ENCODE measurements at regions not wholly inside any gene's neighbourhood (a gene's known extent, or its start where the extent isn't known, plus 50 kb on each side); places are given as distances from the start of the nearest gene placed in this dataset.

DNA sequence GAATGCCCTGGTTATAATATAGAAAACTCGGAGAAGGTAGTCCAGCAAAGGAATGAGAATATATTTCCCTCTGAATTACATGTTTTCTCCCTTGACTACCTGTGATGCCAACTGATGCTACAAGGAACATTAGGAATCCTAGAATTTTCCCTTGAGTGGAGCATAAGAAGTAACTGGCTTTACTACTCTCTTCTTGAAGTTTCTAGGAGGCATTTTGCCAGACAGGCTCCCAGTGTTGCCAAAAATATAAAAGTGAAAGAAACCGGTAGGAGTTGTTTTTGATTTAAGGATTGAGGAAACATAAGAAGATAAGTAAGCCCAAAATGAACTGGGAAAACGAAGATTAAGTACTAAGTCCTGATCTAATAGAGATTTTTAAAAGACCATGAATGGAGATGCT lies 693.4 kb downstream of the NOVA1 start:
- TF ChIP-seq CTCF (IDR thresholded peaks at IDR 0.05; ENCODE audit: poor library complexity), result no peak
- no peak for TF ChIP-seq EZH2 (IDR thresholded peaks at IDR 0.05; ENCODE audit: borderline replicate concordance)

Measured in hepatocyte (in vitro differentiated cells).